HFFc6 (cell line): ENCODE measurements at regions not wholly inside any gene's neighbourhood (a gene's known extent, or its start where the extent isn't known, plus 50 kb on each side); places are given as distances from the start of the nearest gene placed in this dataset.

ENCODE experiments used
- DNase-seq: peaks from one replicate; pipeline ENCODE4 v3.0.0-alpha.2; 2018
- H3K27ac Mint-ChIP-seq: 2 replicates; pipeline ENCODE4 v1.8.0; 2020; ENCODE audit warnings: mild to moderate bottlenecking, mixed read lengths
- H3K27me3 Mint-ChIP-seq: 2 replicates; pipeline ENCODE4 v1.8.0; 2021; ENCODE audit warnings: mild to moderate bottlenecking, moderate library complexity, mixed read lengths; ENCODE audit not compliant: insufficient read depth
- H3K36me3 Mint-ChIP-seq: 2 replicates; pipeline ENCODE4 v1.8.0; 2021; ENCODE audit warnings: low read depth, mixed read lengths
- H3K4me1 Mint-ChIP-seq: 2 replicates; pipeline ENCODE4 v1.8.0; 2020; ENCODE audit warnings: low read depth, mixed read lengths
- H3K4me3 Mint-ChIP-seq: 2 replicates; pipeline ENCODE4 v1.8.0; 2020; ENCODE audit warnings: mild to moderate bottlenecking, moderate library complexity, mixed read lengths
- H3K9me3 Mint-ChIP-seq: 2 replicates; pipeline ENCODE4 v1.8.0; 2020; ENCODE audit warnings: mild to moderate bottlenecking, mixed read lengths
- TF ChIP-seq, protein P1 (sequence below): fragments of 200-600 bp; sonication (generic); IDR thresholded peaks from 2 replicates; pipeline ENCODE4 v1.5.0; 2021; ENCODE audit warnings: antibody characterized with exemption, mild to moderate bottlenecking

- Mint-ChIP-seq H3K36me3 (no peaks in the 10 kb centered on the region), H3K9me3 (peaks cover 19% of the 10 kb centered on the region), H3K27ac (no peak overlapping the region), H3K4me3 (no peak overlapping the region), H3K4me1 (no peaks in the 10 kb centered on the region), H3K27me3 (no peaks in the 10 kb centered on the region; the same call in none of the 2 replicates)
- no peak for DNase-seq
- TF ChIP-seq, protein P1, sequence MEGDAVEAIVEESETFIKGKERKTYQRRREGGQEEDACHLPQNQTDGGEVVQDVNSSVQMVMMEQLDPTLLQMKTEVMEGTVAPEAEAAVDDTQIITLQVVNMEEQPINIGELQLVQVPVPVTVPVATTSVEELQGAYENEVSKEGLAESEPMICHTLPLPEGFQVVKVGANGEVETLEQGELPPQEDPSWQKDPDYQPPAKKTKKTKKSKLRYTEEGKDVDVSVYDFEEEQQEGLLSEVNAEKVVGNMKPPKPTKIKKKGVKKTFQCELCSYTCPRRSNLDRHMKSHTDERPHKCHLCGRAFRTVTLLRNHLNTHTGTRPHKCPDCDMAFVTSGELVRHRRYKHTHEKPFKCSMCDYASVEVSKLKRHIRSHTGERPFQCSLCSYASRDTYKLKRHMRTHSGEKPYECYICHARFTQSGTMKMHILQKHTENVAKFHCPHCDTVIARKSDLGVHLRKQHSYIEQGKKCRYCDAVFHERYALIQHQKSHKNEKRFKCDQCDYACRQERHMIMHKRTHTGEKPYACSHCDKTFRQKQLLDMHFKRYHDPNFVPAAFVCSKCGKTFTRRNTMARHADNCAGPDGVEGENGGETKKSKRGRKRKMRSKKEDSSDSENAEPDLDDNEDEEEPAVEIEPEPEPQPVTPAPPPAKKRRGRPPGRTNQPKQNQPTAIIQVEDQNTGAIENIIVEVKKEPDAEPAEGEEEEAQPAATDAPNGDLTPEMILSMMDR: no peak
Measured at GRCh38 chr9:105912863-105913516, 218.6 kb downstream of the TMEM38B start.

DNA sequence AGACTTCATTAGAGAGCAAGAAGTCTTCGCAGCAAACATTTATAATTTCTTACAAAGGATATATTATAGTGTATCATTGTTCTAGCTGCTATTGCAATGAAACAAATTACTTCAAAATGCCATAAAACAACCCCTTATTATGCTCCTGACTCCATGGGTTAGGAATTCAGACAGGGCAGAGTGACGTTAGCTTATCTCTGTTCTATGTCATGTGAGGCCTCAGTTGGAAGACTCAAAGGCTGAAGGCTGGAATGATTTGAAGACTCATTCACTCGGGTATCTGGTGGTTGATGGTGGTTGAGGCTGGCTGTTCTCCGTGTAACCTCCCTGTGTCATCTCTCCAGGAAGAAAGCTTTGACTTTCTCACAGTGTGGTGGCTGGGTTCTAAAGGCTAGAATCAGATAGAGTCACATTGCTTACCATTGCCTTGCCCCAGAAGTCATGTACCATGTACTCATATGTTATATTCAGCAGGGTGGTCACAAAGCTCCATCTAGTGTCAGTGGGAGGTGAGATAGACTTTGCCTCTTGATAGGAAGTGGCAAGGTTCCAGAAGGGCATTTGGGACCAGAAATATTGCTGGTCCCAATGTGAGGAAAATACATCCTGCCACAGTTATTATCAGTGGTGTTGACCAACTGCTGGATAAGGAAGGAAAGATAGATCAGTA, 226.9 kb downstream of the TMEM38B start:
- H3K27me3 Mint-ChIP-seq: no peaks in the 10 kb centered on the region
- no peaks in the 10 kb centered on the region for H3K36me3 Mint-ChIP-seq
- no peak for DNase-seq
- no peak overlapping the region for H3K4me3 Mint-ChIP-seq
- no peaks in the 10 kb centered on the region for H3K4me1 Mint-ChIP-seq
- TF ChIP-seq, protein P1: no peak
- H3K9me3 Mint-ChIP-seq: peaks cover 33% of the 10 kb centered on the region
- no peak overlapping the region for H3K27ac Mint-ChIP-seq

GRCh38 chr9:105928416-105928815, 234.1 kb downstream of the TMEM38B start:
- no peak for DNase-seq
- Mint-ChIP-seq H3K9me3 (peaks cover 46% of the 10 kb centered on the region), H3K36me3 (no peaks in the 10 kb centered on the region; the same call in 1 of the 2 replicates), H3K27ac (no peak overlapping the region), H3K4me1 (no peaks in the 10 kb centered on the region), H3K27me3 (no peaks in the 10 kb centered on the region), H3K4me3 (no peak overlapping the region)
- TF ChIP-seq, protein P1: no peak

DNA sequence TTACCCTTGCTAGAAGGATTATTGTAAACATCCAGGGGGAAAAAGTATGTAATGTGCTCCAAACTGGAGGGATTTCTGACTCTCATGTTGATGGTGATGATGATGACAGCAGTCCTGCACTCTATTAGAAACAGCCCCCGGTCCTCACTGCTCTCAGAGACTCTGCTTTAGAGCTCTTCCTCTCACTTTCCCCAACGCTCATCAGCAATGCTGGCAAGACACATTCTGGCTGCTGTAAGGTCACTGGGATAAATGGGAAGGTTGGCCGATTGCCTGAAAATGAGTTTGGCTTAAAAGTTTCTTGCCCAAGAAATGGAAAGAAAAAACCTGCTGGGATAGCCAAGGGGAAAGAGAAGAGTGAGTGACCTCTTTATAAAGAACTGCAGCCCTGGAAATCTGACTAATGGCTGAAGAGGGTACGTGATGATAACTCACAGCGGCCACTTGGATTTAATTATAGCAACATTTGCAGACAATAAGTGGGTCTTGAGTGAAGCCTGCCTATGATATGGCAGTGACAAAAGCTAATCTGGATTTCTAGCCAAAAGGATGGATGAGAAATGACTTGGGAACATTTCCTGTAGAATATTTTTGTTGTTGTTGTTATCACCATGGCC, 235.8 kb downstream of the TMEM38B start:
- Mint-ChIP-seq H3K4me1 (no peaks in the 10 kb centered on the region), H3K4me3 (no peak overlapping the region), H3K36me3 (no peaks in the 10 kb centered on the region; the same call in 1 of the 2 replicates), H3K27ac (no peak overlapping the region), H3K9me3 (peaks cover 53% of the 10 kb centered on the region), H3K27me3 (no peaks in the 10 kb centered on the region)
- TF ChIP-seq, protein P1: no peak
- DNase-seq: no peak

GRCh38 chr9:105932276-105932675, 237.9 kb downstream of the TMEM38B start:
- Mint-ChIP-seq H3K4me3 (no peak overlapping the region), H3K27ac (no peak overlapping the region), H3K36me3 (no peaks in the 10 kb centered on the region; the same call in 1 of the 2 replicates), H3K4me1 (no peaks in the 10 kb centered on the region), H3K9me3 (peaks cover 48% of the 10 kb centered on the region), H3K27me3 (no peaks in the 10 kb centered on the region)
- TF ChIP-seq, protein P1: no peak
- no peak for DNase-seq
